ENCODE measurements at regions not wholly inside any gene's neighbourhood (a gene's known extent, or its start where the extent isn't known, plus 50 kb on each side); places are given as distances from the start of the nearest gene placed in this dataset.

DNA sequence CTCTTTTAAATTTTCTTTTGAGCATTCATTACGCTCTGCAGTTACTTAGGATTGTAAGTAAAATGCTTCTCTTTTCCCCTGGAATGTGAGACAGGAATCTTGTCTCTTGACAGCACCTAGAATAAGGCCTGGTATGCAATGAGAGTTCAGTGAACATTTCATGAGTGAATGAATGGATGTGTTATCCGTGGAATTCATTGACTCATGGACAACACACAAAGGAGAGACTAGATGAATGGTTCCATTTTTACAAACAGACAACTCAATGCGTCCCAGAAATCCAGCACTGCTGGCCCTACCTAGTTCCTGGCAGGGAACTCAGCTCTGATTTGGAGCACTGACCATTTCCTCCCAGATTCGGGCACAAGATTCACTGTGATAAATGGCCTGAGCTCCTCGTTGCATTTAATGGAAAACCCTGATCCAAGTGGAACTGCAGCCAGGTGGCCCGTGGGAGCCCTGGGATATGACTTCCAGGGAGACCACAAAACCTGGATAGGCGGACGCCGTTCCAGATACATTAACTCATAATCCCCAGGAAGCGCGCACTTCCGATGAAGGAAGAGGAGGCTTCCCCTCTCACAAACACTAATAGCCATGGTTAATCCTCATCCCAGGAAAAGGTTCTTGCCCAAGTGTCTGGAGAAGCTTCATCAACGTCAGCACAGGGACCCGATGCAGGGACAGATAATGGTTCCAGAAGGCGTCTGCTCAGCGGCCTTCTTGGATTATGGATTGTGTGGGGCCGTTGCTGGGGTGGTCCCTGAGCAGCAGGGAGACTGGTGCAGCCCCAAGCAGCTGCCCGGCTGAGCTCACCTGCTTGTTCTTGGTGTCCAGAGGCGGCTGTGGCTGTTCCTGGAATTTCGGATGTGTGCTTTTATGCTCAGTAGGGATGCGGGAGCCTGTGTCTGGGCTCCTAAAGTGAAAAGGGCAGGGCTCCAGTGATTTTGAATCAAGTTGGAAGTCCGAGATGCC lies 211.1 kb upstream of the TSHZ3 start:
- DNase-seq = no peak

DNA sequence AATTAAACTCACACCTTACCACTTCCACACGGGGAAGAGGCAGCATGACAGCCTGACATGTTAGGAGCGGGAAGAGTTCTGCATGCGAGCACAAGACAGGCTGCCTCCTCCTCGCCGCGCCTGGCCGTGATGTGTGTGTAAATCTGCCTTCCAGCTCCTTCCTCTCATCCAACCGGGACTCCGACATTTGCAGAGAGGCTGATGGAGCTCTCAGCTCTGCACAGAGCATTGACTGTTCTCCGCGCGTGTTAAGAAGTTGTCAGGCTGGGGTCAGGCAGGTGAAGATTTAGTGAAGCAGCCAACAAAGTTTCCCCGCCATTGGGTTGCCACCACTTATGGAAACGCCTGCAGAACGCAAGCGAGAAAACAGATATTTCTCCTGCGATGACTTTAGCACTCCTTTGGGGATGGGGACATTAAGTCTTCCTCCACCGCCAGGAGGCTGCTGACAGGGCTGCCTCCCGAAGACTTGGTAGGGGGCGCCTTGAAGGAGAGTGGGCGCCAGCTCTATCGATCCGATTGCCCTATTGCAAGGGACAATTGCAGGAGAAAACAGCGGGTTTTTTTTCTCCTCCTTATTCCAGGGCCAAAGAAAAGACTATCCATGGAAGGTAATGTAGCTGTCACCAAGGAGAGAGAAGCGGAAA lies 213.9 kb upstream of the TSHZ3 start:
- DNase-seq = no peak

DNA sequence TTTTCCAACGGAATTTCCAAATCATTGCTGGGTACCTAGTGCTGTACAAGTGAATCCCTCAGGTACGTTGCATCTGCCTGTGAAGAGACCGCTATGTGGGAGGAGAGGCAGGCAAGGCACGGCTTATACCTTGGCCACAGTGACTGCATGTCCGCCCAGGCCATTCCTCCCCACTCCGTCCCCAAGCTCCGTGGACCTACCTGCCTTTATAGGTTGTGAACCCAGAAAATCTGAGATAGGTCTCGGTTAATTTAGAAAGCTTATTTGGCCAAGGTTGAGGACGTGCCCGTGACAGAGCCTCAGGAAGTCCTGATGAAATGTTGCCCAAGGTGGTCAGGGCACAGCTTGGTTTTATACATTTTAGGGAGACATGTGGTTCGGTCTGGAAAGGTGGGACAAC lies 218.5 kb upstream of the TSHZ3 start:
- no peak for DNase-seq

DNA sequence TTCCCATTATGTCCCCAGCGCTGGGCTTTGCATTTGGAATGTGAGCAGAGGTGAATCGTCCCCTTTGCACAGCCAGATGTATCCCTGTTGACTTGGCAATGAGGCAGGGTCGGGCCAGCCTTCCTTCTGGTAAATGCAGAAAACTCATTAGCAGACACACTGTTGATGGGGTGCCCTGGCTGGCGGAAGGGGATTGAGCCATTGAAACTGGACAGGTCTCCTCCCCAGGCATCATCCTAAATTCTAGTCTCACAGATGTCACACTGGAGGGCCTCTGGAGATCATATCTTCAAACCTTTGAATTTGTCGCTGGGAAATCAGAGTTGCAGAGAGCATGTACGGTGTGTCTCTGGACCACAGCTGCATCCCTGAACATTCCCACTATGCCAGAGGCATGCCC lies 219.5 kb upstream of the TSHZ3 start:
- no peak for DNase-seq

DNA sequence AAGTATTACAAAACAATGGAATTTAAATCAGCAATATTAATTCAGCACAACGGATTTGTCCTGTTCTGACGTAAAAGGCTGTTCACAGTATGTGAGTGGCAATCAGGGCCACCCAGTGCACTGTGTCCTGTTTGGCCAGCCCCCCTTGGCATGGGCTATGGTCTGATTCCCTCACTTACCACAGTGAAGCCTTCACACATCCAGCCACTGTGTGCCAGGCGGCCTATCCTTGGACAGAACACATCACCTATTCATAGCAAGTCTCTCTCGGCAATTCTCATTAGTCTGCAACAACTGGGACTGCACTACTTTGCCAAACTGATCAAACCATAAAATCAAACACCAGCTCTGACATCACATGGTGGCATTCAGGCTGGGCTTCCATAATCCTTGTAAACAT lies 221.5 kb upstream of the TSHZ3 start:
- DNase-seq = no peak

DNA sequence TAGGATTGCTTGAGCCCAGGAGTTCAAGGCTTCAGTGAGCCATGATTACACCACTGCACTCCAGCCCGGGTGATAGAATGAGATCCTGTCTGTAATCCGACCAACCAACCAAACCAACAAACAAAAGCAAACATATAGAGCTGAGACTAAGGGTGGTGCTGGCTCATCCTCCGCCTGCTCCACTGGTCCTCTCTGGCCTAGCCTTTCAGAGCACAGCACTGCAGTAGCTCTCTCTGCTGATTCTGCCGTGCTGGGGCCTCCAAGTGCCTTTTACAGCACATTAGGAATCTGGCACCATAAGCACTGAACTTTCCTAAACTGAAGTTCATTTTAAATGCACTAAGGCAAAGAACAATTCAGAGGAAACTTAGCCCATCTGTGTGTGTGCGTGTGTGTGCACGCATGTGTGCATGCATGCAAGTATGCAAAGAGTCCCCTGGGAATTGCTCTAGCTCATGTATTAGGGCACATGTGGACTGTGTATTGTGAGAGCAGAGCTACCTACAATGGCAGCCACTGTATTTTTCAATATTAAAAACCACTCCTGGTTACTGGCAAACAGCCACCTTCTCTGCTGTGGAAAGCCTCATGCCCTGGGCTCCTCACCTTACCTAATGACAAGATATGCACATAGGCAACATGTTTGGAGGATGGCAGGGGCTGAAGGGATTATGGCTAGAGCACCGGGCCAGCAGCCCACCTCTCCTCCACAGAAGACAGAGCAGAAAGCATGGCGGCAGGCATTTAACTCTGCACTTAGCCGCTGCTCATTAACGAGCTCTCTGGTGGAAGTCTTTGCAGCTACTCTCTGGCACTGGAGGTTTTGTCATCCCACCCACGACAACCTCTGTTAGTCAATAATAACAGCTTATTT lies 223.1 kb upstream of the TSHZ3 start:
- no peak for DNase-seq

DNA sequence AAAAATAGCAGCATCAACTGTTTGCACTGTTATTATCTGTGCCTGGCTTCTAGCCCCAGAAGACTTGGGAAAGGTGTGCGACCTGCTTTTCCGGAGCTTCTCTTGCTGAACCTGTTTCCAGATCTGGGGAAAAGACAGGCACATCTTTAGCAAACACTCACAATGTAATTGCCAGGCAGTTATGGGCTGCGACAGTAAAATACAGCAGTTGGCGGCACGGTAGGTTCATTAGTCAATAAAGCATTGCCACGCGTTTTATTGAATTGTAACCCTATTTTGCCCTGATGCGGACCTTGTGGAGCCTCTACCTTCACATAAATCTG lies 223.7 kb upstream of the TSHZ3 start:
- no peak for DNase-seq

DNA sequence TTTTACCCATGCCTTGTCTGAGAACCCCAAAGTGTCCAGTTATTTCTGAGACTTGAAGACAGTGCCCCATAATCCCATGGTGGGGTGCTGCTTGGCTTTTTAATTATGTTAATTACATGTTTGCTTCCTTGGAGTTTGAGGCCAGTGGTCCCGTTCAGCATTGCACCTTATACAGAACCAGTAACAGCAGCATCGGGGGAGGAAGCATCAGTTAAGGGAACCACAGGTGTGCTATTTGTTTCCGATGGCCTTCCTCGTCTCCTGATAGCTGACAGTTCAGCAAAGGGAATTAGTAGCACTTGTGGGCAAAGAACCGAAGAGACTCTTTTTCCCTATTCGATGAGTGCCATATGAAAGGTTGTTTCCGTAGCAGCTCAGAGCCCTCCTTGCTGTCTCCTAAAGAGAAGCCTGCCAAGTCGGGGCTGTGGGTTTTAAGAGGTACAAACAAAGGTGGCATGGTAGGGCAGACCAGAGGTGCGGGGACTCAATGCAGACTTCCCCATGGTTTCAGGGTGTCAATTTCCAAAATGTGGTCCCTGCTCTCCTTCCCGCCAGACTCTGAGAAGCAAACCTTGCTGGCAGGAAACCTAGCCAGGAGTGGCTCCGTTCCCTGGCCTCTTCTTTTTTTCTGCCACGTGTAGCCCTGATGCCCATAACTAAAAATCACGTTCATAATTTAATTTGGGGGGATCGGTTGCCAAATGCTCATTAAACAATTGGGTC lies 225.2 kb upstream of the TSHZ3 start:
- DNase-seq = no peak

DNA sequence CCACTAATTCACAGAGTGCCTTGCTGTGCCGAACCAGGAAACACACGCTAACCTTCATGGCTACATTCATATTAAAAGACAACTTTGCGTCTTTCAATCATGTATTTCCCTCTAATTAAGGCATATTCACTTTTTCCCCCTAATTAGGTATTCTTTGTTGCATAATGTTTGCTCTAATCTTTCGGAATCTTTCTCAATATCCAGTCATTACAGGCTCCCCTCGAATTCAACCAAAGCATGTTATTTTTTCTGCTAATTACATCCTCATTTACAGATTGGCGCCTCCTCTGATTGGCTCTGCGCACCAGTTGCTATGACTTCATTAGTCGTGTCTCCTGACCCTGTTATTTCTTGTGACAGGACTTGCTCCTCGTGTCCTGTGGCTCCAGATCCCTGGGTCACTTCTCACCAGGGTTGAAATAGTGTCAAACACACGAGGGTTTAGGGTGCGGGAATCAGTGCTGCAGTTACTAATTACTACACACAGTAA lies 226.7 kb upstream of the TSHZ3 start:
- no peak for DNase-seq

DNA sequence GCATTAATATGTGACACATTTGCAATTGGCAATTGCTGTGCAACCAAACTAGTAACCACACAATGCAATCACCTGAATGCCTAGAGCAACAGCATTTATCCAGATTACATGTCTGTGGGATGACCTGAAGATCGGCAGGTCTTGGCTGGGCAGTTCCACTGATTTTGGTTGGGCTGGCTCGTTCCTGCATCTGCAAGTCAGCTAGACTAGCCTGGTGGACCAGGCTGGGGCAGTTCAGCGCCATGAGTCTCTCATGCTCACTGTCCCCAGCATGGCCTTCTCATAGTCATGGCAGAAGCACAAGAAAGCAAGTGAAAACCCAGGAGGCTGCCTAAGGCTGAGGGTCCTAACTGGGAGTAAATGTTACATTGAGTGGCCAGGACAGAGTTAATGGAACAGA lies 229.1 kb upstream of the TSHZ3 start:
- no peak for DNase-seq

DNA sequence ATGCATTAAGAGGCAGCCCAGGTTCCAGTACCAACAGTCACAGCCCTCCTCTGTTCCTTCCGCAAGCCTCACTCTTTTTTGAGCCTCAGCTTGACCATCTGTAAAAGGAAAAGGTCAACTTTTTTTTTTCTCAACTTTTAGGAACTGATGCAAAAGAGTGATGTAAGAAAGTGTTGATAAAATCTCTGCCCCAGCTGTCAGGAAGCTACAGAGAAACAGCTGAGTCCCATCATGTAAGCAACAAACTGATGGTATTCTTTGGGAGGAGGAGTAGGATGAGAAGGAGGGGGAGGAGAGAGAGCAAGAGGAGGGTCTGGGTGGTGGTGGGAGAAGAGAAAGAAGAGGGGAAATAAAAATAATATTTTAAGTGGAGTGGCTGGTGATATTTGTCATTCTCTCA lies 233.9 kb upstream of the TSHZ3 start:
- DNase-seq = no peak

DNA sequence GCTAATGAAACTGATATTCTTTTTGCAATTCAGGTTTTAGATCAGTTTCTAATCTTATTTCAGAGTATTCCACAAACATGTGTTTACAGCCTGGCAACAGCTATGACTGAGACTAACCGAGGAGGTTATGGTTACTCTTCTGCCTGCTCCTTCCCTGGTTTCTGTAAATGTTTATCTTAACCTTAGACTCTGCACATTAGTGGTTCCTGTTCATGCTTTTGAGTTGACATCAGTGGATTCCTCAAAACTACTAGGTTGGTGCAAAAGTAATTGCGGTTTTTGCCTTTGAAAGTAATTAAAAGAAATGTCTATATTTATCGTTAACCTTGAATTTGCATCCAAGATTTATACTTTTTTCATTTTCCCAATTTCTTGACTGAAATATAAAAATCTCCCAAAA lies 237.0 kb upstream of the TSHZ3 start:
- no peak for DNase-seq

DNA sequence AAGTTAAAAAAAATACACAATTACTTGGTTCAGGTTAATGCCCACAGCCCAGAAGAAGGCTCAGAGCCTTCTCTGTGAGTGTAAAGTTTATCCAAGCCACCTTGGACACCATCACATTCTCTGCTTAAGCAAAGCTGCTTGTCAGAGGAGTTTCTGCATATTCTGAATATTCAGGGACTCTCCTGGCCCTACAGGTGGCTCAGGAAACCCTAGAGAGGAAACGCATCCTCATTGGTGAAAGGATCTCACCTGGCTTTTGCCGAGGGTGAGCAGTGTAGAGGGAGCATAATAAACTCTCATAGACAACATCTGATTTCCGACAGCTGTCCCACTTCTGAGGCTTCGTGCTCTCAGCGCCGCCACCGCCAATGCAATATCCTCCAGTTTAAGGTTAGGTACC lies 239.9 kb upstream of the TSHZ3 start:
- no peak for DNase-seq

DNA sequence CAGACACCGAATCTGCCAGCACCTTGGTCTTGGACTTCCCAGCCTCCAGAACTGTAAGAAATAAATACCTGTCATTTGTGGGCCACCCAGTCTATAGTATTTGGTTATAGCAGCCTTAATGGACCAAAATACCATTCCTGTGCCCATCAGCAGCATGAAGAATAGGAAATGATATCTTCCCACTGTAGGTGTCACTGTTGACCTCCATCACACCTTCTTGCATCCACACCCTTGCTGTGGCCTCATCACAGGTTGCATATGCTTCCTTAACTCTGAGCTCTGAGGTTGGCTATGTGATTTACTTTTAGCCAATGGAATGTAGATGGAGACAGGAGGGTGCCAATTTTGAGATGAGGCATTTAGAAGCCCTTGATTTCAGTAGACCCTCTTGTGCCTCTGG lies 242.0 kb upstream of the TSHZ3 start:
- DNase-seq = no peak

DNA sequence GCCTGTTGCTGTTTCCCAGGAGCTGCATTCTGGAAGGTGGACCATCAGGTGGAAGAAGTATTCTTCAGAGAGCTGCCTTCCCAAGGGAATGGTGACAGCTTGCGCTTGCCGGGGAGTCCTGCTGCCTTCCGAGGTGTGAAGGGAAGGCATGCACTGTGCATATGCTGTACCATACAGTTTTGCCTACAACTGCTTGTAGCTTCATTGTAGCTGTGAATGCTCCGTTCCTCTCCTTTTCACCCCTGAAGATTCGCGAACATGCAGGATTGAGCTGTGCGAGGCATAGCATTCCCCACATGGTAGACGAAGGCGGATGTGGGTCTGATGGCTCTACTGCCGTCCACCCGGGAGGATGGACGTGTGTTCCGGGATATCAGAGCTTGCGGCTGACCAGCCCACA lies 243.2 kb upstream of the TSHZ3 start:
- DNase-seq = no peak

DNA sequence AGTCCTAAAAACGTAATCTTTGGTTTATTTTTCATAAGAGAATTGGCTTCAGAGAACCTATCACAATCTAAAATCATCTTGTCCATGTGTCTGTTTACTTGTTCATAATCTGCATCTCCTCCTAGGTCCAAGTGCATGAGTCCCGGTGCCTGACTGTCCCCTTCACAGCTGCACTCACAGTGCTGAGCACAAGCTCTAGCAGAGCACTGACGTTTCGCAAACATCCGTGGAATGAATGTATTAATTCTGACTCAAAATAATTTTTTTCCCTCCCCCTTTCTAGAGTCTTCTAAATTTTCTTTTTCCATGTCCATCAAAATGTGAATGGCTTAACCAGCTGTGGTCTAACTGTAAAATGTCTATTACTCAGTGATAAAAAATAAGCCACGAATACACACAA lies 245.5 kb upstream of the TSHZ3 start:
- DNase-seq = no peak

DNA sequence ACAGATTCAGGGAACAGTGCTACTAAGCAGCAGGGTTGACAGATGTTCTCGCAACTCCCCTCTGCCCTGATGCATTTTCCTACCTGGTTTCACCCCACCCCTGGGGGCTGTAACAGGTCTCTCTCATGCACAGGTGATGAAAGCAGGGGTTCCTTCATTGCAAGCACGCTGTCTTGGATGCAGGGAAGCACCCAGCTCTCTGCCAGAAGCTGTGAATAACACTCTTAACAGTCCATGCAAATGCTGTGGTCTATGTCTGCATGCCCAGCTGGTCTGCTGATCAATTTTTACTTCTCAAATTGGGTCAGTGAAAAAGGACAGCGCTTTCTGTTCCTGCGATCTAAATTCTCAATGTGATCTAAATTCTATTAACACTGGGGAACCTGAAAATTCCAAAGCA lies 246.3 kb upstream of the TSHZ3 start:
- no peak for DNase-seq

DNA sequence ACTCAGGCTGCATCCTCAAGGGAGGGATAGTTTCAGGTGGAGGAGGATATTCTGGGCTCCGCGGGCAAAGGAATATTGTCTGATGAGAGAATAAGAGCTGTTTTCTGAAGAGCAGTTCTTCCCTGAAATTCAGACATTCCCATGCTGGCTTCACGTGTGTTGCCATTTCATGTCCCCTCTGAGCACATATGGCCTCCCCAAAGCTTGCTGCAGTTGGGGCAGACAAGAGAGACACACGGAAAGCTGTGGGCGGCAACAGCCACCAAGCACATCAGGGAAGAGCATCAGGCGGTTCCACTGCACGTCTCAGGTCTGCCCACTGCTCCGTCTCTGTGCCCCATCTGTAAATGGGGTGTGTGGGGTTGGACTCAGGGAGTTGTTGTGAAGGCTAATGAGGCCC lies 247.5 kb upstream of the TSHZ3 start:
- DNase-seq = no peak

DNA sequence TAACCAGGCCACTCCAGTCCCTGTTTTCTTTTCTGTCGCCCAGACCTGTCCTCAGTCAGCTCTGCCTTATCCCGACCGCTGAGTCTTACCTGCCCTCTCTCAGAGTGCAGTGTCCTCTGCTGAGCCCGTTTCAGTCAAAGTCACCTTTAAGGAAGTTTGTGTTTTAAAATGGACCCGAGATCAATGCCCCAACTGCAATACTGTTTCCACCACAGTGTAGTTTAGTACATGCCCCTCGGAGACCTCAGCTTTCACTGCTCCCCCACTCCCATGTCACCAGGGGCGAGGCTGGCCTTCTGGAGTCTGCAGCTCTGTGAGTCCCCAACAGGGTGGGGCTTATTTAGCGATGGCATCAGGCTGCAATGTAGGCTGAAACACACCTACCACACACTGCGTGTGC lies 248.4 kb upstream of the TSHZ3 start:
- DNase-seq = no peak

DNA sequence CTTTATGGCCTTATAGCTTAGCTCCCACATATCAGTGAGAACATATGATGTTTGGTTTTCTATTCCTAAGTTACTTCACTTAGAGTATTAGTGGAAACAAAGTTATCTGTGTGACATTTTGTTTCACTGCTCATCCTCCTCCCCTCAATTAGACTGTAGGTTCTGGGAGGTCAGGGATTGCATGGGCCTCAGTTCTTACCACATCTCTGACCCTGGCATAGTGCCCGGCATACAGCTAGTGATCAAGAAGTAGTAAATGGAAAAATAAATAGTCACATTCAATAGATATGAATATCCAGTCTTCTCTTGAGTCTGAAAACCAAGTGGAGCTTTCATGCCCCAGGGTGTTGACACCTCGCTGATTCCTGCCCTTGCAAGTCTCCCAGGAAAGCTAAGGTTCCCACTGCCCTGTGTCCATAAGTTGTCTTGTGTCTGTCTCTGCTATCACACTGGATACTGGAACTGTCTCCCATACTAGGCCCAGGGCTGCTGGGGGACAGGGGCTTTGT lies 249.5 kb upstream of the TSHZ3 start:
- no peak for DNase-seq

DNA sequence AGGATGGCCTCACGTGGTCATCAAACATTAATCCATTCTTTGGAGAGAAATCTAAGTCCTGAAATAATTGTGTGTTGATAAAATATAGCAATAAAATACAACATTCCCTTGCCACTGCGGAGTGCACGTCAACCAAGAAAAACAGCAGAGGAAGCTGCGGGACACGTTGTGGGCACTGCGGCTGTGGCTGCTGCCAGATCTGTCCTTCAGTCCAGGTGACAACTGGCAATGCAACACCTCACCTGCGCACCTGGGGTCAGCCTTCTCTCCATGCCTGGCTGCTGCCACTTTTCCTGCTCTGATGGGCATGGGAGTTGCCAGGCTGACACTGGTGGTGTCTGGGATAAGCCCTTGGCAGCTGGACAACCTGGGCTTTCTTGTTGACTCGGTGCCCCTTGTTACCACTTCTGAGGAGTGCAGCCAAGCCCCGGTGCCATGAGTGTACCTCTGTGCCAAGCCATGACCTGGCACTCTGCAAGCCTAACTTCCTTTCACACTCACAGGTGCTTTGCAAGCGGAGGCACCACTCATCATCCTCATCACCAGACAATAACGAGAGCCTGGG lies 251.6 kb upstream of the TSHZ3 start:
- no peak for DNase-seq

DNA sequence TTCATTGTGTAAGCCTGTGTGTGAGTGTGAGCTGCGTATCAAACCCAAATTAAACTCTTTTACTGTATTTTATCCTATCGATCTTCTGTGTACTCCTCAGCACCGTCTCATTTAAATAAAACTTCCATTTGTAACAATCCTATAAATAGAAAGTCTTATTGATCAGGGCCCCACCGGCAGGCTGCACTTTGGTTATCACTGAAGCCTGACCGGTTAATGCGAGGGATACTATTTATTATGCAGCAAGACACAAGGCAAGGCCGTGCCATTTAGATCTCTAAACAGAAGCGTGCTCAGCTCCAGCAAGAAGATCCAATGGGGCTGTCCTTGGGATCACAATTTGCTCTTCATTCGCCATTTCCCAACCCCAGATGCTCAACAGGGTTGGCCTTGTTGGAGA lies 252.6 kb upstream of the TSHZ3 start:
- DNase-seq = no peak
